ENCODE measurements at regions not wholly inside any gene's neighbourhood (a gene's known extent, or its start where the extent isn't known, plus 50 kb on each side); places are given as distances from the start of the nearest gene placed in this dataset.

- no peak for DNase-seq
Observed at GRCh38 chr3:14338898-14339458, 63.4 kb upstream of the SLC6A6 start.

DNA sequence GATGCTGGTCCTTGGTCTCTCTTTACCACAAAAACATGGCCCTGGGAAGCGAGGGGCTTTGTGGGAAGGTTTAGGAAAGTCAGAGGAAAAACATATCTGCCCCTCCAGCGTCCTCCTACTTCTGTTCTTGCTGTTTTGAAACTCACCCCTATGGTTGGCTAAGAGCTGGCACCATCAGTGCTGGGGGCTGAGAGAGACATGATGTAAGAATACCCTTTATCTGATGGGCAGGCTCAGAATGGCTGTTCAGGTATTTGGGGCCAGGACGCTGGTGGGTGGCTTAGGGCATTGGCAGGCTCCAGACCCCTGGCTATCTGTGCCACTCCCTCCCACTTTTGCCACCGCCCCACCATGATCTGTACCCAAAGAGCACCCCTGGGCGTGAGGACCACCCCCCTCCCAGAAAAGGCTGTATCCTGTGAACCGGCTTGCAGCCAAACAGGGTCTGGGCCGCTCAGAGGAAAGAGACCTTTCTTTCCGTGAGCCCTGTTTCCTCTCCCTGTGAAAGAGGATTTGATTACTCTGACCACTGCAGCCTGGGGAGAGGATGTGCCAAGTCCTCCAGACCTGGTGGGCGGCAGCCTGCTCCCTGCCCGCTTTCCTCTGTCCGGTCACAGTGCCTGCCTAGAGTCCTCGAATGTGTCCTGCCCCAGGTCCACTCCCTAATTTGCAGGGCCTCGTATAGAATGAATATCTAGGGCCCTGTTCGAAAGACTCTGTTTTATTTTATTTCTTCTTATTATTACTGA is 61.3 kb upstream of the SLC6A6 start:
- no peak for DNase-seq

DNA sequence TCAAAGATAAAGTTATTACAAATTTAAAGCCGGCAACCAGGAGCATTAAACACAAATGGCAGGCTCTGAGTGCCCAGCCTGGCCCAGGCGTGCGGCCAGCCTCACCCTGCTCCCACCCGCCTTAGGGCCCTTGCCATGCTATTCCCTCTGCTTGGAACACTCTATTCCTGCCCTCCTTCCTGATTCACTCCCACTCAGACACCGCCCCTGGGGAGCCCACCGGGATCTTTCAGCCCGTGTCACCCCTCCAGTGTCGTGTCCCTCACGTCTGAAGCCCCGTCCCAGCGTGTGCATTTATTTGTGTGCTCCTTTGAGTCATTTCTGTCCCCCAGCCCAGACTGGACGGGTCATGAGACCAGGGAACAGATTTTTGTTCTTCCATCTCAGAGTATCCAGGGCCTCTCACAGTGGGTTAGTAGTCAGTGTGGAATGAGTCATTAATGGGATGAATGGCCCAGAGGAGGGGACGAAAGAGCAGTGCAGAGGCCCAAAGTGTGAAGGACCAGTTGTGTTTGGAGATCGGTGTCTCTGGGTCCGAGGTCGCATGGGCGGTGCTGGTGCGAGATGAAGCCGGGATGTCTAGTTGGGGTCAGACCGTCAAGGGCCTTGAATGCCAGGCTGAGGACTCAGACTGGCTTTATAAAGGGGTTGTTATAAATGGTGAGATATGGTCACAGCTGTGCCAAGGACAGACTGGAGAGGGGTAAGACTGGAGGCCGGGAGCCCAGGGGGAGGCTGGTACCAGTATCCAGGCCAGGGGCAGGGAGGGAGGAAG is 58.9 kb upstream of the SLC6A6 start:
- no peak for DNase-seq

DNA sequence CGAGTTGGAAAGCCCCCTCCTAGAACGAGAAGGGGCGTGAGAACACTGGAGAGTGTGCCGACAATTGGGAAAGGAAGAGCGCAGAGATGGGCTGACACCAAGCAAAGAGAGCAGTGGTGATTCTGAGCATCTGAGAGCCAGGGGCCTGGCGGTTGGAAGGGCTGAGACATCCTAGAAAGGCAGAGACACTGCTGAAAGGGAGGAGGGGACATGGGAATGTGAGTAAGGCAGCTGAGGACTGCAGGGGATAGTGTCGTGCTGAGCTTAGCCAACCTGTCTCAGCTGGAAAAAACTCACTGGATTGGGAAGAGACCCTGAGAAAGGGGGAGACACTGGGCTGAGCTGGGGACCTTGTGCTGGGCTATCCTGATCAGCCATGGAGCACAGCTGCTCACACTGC is 58.1 kb upstream of the SLC6A6 start:
- no peak for DNase-seq

GRCh38 chr3:14345496-14346150 is 56.8 kb upstream of the SLC6A6 start:
- no peak for DNase-seq

GRCh38 chr3:14346191-14346590 is 56.2 kb upstream of the SLC6A6 start:
- DNase-seq: no peak

DNA sequence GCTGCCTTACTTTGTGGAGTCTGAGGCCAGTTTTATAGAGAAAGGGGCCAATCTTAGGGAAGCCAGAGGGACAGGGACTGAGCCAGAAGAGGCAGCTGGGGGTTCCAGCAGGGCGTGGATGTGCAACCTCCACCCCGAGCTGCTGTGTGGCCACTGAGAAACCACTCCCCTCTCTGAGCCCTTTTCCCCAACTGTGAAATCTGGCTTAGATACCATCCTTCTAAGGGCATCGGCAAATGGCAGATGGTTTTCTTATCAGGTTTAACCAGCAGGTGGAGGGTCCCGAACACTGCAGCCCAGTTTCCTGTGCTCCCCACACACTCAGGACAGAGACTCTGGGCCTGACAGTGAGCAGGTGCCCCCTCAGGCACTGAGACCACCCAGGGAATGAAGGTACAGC is 55.8 kb upstream of the SLC6A6 start:
- DNase-seq: no peak

DNA sequence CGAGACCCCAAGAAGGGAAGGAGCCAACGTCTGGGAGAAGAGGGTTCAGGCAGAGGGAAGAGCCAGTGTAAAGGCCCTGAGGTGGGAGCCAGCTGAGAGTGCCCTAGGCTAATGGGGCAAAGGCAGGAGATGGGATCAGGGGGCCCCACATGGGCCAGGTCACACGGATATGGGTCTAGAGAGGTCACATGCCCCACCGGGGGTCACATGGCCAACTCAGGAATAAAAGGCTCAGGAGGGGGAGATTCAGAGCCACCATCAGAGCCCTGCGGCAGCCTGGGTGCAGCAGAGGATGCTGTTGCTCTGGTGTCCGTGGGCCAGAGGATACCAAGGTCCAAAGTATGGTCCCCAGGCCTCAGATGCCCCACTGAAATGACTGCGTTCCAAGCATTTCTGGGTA is 55.3 kb upstream of the SLC6A6 start:
- DNase-seq: no peak

DNA sequence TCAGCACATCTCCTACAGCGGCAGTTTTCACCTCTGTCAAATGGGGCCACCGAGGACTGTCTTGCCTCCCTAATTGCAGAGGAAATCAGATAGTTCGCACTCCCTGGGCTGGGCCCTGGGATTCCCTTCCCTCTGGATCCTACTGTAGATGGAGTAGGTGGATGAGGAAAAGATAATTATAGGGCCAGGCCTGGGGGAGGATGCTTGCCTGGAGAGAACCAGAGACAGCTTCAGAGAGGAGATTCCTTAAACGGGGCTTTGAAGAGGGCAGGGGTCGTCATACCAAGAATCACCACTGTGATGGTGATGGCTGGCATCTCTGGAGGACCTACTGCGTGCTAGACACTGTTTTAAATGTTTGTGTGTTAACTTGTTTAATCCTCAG is 50.8 kb upstream of the SLC6A6 start:
- DNase-seq: no peak

DNA sequence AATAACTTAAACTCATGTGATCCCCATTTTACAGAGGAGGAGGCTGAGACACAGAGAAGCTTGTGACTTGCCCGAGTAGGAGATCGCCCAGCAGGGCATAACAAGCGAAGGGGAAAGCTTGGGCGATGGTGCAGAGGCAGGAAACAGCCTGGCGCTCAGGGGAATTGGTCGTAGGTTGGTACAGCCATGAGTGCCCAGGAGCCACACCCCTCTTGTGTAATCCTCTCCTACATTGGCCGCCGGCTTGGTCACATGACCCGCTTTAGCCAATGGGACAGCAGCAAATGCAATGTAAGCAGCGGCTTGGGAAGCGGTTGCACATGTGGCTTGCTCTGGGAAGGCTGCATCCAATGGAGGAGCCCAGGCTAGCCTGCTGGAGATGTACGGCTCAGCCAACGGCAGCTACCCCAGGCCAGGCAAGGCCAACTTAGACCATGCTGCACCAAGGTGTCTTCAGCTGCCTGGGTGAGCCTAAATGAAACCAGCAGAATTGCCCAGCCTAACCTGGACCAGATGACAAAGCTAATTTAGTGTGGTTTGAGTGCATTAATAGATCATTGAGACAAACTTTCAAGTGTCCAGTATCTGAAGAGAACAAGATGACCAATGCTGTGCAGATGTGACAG is 50.3 kb upstream of the SLC6A6 start:
- no peak for DNase-seq
